Skin epidermis (tissue), 12 donors: ENCODE measurements at regions not wholly inside any gene's neighbourhood (a gene's known extent, or its start where the extent isn't known, plus 50 kb on each side); places are given as distances from the start of the nearest gene placed in this dataset.
A peak's percentile ranks its signal among the peaks of the same experiment; 100 is the strongest.
"Not testable (repeated sequence)": the region's sequence is repeated elsewhere in the genome, so short reads cannot be mapped to it uniquely, and the experiment has no call there.

ENCODE experiments used
- H3K27ac ChIP-seq, 21 experiments: fragments of 200-600 bp; sonication (generic) in 11 of 21; one replicate each; pipeline ENCODE4 v1.5.0; 2020; ENCODE audit warnings: mild to moderate bottlenecking in 3 of 21, inconsistent platforms in 2 of 21, moderate library complexity in 2 of 21
- H3K4me3 ChIP-seq, 7 experiments: fragments of 200-600 bp; sonication (generic) in 2 of 7; one replicate each; pipeline ENCODE4 v1.5.0; 2020; ENCODE audit warnings: inconsistent platforms in 2 of 7, mild to moderate bottlenecking in 2 of 7, moderate library complexity in 1 of 7

- H3K27ac ChIP-seq, result no peak overlapping the region
- H3K4me3 ChIP-seq, result no peak overlapping the region
Measured at GRCh38 chr1:201633297-201633696, 94.4 kb downstream of the NAV1 start.

GRCh38 chr1:201633811-201634210 lies 94.9 kb downstream of the NAV1 start:
- H3K27ac ChIP-seq, result no peak overlapping the region
- H3K4me3 ChIP-seq, result no peak overlapping the region

- no peak overlapping the region for H3K27ac ChIP-seq
Measured at GRCh38 chr1:201634261-201634660, 95.3 kb downstream of the NAV1 start.

GRCh38 chr1:201636097-201636496 lies 97.2 kb downstream of the NAV1 start:
- no peak overlapping the region for H3K27ac ChIP-seq
- H3K4me3 ChIP-seq, result no peak overlapping the region

More at GRCh38 chr1:201634261-201634660, 95.3 kb downstream of the NAV1 start:
- H3K4me3 ChIP-seq, result no peak overlapping the region

GRCh38 chr1:201636510-201636971 lies 97.6 kb downstream of the NAV1 start:
- Histone ChIP-seq H3K4me3 (no peak overlapping the region), H3K27ac (no peak overlapping the region)

- Histone ChIP-seq H3K27ac (no peak overlapping the region), H3K4me3 (no peak overlapping the region)
Measured at GRCh38 chr1:201637282-201638079, 98.6 kb downstream of the NAV1 start.

- H3K27ac ChIP-seq, result peak overlapping the region in 3 of 21 experiments; percentile 4 to 26 (median 17)
- no peak overlapping the region for H3K4me3 ChIP-seq
Measured at GRCh38 chr1:201639391-201639790, 100.5 kb downstream of the NAV1 start.

- Histone ChIP-seq H3K27ac (peak overlapping the region in 3 of 21 experiments; percentile 4 to 26 (median 17)), H3K4me3 (no peak overlapping the region)
Measured at GRCh38 chr1:201639826-201640225, 100.9 kb downstream of the NAV1 start.

GRCh38 chr1:201640624-201641023 lies 101.7 kb downstream of the NAV1 start:
- peak overlapping the region in 2 of 21 experiments; percentile 30 to 31 for H3K27ac ChIP-seq
- H3K4me3 ChIP-seq, result no peak overlapping the region

- Histone ChIP-seq H3K27ac (peak overlapping the region in 4 of 21 experiments; percentile 6 to 43 (median 26)), H3K4me3 (no peak overlapping the region)
Measured at GRCh38 chr1:201641524-201642253, 102.8 kb downstream of the NAV1 start.

- no peak overlapping the region for H3K27ac ChIP-seq
- H3K4me3 ChIP-seq, result no peak overlapping the region
Measured at GRCh38 chr1:201643835-201644104, 104.8 kb downstream of the NAV1 start.

- Histone ChIP-seq H3K27ac (no peak overlapping the region), H3K4me3 (no peak overlapping the region)
Measured at GRCh38 chr1:201644197-201644596, 105.3 kb downstream of the NAV1 start.

GRCh38 chr1:201645000-201645399 lies 106.1 kb downstream of the NAV1 start:
- not testable (repeated sequence) for H3K27ac ChIP-seq, H3K4me3 ChIP-seq

GRCh38 chr1:201645956-201646355 lies 107.0 kb downstream of the NAV1 start:
- no peak overlapping the region for H3K4me3 ChIP-seq
- no peak overlapping the region for H3K27ac ChIP-seq

- Histone ChIP-seq H3K27ac (no peak overlapping the region), H3K4me3 (no peak overlapping the region)
Measured at GRCh38 chr1:201646411-201647022, 107.6 kb downstream of the NAV1 start.

GRCh38 chr1:201647094-201647493 lies 108.2 kb downstream of the NAV1 start:
- Histone ChIP-seq H3K4me3 (no peak overlapping the region), H3K27ac (peak overlapping the region in 1 of 21 experiments; percentile 35)

GRCh38 chr1:201647722-201648065 lies 108.8 kb downstream of the NAV1 start:
- Histone ChIP-seq H3K27ac (peak overlapping the region in 9 of 21 experiments; percentile 5 to 79 (median 41)), H3K4me3 (peak overlapping the region; percentile 47 to 61 (median 52))

- peak overlapping the region; percentile 47 to 61 (median 52) for H3K4me3 ChIP-seq
- peak overlapping the region in 12 of 21 experiments; percentile 5 to 85 (median 44) for H3K27ac ChIP-seq
Measured at GRCh38 chr1:201648066-201648906, 109.4 kb downstream of the NAV1 start.

GRCh38 chr1:201648907-201649721 lies 110.2 kb downstream of the NAV1 start:
- peak overlapping the region in 13 of 21 experiments; percentile 5 to 85 (median 70) for H3K27ac ChIP-seq
- peak overlapping the region; percentile 47 to 61 (median 52) for H3K4me3 ChIP-seq
